HG03045 (cell line): ENCODE measurements at regions not wholly inside any gene's neighbourhood (a gene's known extent, or its start where the extent isn't known, plus 50 kb on each side); places are given as distances from the start of the nearest gene placed in this dataset.

Experiments
- ATAC-seq: cut with Tn5 transposase; IDR thresholded peaks from one replicate; pipeline ENCODE4 v1.9.1; 2021; ENCODE audit warnings: mild to moderate bottlenecking, moderate library complexity; ENCODE audit not compliant: unreplicated experiment

- no peak for ATAC-seq
Observed at GRCh38 chr6:33869826-33870423, 66.1 kb upstream of the MLN start.

GRCh38 chr6:33869121-33869520, 65.3 kb upstream of the MLN start:
- no peak for ATAC-seq

GRCh38 chr6:33868141-33868540, 64.3 kb upstream of the MLN start:
- no peak for ATAC-seq

GRCh38 chr6:33865478-33866077, 61.8 kb upstream of the MLN start:
- no peak for ATAC-seq

DNA sequence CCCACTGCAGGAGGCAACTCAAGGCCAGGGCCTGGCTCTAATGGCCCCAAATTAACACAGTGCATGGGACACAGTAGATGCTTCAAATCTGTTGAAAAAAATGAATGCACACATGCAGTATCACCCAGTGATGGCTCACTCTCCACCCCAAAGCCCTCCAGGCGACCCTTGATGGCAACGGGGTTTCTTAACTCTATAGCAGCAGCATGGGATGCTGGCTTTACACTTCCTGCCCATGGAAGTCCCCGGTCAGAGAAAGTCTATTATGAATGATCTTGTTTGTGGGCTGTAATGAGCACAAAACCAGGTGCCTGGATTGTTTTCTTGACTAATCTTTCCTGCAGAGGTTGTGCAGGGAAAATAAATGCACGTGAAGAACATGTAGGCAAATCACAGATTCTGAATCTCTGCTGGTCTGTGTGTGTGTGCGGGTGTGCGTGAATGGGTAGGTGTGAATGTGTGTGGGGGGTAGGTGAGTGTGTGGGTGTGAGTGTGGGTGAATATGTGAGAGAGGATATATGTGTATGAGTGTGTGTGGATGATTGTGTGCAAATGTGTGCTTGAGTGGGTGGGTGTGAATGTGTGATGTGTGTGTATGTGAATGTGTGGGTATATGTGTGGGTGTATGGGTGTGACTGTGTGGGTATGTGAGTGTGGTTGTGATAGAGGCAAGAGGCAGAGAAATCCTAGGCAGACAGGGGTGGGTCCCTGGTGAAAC, 60.1 kb upstream of the MLN start:
- no peak for ATAC-seq

- ATAC-seq = no peak
Observed at GRCh38 chr6:33863084-33863483, 59.3 kb upstream of the MLN start.

DNA sequence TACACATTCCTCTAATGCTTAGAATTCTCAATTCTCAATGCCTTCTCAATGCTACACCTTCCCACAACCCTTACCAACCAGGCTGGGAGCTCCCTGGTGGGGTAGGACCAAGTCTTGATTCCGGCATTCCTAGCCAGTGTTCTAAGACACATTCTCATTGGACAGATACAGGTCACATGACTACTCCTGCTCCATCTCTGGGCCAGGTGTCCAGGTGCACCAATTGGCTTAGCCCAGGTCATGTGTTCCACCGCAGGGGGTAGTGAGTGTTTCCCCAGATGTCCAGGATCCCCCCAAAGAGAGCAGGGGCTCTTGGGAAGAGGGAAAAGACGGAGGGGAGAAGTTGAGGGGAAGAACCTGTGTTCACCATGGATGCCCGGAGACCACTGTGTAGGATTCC, 58.7 kb upstream of the MLN start:
- no peak for ATAC-seq

GRCh38 chr6:33861722-33862121, 57.9 kb upstream of the MLN start:
- ATAC-seq = no peak

- no peak for ATAC-seq
Observed at GRCh38 chr6:33860706-33861474, 57.1 kb upstream of the MLN start.

DNA sequence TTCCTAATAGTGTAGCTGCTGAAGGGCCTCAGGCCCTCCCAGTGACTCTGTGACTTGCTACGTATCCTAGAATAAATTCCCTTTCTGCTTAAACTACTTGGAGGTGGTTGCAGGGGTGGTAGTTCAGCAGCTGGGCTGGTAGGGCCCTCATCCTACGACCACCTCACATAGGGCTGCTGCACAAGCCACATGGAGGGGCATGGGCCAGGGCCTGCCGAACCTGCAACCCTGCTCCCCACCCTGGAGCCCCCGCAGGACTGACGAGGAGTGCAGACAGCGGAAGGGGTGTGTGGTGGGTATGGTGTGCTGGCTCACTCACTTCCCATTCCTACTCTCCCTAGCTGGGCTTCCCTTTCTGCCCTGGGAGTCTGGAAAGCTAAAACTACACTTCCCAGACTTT, 56.2 kb upstream of the MLN start:
- ATAC-seq = no peak

DNA sequence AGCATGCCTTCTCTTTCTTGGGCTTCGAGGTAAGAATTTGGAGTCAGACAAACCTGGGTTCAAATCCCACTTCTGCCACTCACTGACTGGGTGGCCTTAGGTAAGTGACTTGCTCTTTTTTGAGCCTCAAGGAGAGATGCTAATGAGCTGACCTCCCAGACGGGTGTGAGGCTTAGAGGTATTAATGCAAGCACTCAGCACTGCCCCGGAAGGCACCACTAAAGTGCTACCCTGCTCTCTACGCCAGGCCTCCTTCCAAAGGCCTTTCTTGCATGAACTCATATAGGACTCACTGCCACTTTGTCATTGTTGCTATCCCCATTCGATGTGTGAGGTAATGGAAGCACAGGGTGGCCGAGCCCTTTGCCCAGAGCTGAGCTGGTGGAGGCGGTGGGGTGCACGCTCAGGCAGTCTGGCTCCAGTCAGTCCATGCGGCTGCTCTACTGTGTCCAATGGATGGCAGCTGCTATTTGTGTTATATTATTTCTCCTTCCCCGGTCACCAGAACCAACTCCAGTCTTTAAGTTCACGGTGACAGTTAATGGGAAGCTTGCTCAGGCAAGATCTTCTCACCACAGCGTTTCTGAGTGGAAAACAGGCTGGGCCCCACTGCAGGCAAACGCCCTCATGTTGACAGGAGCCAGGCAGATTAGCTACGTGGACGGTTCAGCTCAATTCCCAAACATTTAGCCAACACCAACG, 55.2 kb upstream of the MLN start:
- no peak for ATAC-seq

- no peak for ATAC-seq
Observed at GRCh38 chr6:33857932-33858475, 54.2 kb upstream of the MLN start.

- ATAC-seq = no peak
Observed at GRCh38 chr6:33857093-33857931, 53.5 kb upstream of the MLN start.

DNA sequence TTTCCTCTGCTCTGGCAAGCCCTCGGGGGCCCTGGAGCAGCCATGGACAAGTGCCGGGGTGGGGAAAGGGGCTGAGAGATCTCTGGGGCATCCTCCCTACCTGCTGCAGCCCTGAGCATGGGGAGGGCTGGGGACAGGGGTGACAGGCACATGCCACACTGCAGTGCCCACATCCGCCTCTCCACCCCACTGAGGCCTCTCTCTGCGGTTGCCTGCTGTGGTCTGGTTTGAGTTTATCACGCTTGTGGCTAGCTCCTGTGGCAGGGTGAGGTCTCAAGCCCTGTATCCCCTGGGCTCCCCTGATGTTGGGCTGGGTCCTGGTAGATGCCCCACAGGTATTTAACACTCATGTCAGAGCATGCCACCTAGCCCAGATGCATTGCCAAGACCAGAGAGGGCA, 52.9 kb upstream of the MLN start:
- no peak for ATAC-seq

DNA sequence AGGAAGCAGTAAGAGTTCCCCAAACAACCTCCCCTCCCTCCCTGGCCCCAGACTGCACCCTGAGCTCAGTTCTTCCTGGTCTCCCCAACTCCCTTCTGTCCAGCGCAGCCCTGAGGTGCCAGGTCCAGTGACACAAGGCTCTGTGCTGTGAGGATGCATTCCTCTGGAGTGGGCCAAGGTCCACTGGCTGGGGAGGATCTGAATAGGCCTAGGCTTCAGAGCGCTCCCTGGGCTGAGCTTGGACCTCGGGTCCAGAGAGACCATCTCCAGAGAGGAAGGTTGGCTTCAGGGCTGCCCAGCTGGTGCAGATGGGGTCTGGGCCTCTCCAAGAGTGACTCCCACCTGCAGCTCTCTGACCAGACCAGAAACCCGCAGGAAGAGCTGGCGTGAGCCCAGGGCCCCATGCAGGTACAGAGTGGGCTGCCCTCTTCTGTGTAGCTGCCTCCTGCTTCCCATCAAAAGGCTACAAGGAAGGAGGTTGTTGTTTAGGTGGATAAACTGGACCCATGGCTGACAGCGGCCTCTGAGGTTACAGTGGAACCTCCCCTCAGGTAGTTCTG, 52.3 kb upstream of the MLN start:
- no peak for ATAC-seq

DNA sequence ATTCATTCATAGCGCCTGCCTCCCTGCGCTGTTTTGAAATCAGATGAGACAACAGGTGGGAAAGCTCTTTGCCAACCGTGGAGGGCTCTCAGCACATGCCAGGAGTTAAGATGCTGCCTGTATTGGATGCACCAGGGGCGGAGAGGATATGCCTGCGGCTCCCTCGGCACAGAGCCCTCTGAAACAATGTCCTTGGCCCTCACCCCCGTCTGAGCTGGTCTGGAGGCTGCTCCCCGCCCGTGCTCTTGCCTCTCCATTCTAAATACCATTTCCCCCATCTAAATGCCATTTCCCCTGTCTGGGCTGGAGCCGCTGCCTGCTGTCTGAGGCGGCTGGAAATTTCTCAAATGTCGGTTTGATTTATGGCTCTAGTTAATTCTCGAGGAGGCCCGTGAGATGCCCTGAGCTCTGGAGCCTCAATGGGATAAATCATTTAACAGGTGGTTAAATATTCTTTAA, 50.8 kb upstream of the MLN start:
- ATAC-seq = no peak

DNA sequence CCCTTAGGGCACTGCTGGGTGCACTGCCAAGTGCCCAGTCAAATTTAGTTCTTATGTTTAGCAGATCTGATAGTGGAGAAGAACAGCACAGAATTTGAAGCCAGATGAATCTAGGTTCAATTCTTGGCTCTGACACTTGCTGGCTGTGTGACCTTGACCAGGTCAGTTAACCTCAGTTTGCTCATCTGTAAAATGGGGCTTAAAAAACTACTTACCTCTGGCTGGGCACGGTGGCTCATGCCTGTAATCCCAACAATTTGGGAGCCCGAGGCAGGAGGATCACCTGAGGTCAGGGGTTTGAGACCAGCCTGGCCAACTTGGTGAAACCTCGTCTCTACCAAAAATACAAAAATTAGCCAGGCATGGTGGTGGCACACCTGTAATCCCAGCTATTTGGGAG, 49.9 kb upstream of the MLN start:
- ATAC-seq = no peak
